ENCODE measurements at regions not wholly inside any gene's neighbourhood (a gene's known extent, or its start where the extent isn't known, plus 50 kb on each side); places are given as distances from the start of the nearest gene placed in this dataset.

DNA sequence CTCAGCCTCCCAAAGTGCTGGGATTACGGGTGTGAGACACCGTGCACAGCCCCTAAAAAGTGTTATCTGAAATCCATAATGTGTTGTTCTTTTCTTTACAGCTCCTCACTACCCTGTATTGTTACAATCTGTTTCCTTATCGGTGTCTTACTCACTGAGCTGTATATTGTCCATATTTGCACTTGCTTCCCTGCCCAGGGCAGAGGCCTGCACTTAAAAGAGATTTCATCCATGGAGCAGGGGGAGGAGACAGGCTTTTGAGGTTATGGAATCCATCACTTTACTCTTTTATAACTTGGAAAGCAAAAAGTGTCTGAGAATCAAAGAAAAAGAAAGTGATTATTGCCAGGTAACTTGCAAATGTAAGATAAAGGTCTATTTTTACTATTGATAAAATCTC is 251.0 kb downstream of the DIO2 start:
- DNase-seq = no peak

DNA sequence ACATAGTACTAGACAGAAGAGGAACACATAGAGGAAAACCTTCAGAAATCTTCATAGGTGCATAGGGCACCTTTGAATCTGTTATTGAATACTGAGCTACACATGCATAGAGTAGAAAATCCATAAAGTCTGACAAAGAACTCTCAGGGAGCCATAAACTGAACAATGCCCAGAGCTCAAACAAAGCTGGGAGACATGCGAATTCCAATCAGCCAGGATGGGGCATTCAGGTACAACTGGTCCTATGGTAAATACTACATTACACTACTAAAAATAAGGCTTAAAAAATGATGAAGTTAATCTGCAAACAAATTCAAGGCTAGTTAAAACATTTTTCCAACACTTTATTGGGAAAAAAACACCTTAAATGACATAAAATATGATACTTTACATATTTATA is 259.7 kb downstream of the DIO2 start:
- no peak for DNase-seq

DNA sequence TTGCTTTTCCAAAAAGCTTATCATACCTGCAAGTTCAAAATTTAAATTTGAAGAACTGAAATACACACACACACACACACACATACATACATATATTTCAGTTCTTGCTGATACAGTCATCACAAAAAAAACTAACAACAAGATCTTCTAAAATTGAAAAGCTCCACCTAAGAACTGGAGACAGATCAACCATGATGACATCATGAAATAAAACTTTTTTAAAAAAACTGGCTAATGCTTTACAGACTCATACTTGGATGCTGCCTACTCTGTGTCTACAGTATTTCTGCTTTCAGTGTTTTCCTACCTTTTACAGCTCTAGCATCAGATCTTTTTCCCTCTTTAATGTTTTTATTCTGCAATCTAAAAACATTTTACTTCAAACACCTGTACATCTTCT is 261.4 kb downstream of the DIO2 start:
- DNase-seq = no peak

DNA sequence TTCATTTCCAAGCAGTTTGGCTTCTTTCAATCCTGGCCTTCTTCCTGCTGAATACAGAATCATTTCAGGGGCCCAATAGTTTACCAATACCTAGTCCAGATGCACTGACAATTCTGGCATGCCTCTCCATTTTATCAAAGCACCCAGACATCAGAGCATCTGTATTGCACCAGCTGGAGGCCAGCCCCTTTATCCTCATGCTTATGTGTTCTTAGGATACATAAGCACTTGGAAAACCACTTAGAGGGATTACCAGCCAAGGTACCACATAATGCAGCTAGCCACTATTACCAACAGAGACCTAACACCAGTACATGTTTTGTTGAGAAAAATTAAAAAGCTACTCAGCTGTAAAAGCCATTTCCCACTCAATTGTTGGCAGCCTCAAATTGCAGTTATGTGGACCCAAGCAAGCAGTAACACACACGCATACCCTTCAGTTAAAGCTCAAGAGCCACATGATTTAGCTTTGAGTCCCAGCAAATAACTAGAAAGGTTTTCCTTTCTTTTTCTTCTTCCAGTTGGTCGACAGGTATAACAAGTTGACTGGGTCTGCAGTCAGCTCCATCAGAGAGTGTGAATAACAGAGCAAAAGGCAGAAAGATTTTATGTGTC is 263.8 kb downstream of the DIO2 start:
- no peak for DNase-seq

DNA sequence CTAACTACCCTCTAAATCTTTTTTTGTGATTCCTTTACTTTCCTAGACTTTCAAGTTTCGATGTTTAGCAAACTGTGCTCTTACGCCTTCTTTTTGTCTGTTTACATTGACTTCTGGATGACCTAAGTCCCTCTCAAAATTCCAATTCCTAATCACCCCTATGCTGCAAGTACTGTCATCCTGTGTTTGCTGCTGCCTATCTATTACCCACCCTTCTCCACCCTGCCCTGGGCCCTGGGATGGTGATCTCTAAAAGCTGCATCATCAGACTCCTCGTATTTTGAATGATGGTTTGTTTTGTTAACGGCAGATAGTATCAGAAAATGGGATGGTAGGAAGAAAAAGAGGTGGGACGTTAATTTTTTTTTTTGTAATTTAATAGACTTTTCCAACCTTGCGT is 272.1 kb downstream of the DIO2 start:
- no peak for DNase-seq

DNA sequence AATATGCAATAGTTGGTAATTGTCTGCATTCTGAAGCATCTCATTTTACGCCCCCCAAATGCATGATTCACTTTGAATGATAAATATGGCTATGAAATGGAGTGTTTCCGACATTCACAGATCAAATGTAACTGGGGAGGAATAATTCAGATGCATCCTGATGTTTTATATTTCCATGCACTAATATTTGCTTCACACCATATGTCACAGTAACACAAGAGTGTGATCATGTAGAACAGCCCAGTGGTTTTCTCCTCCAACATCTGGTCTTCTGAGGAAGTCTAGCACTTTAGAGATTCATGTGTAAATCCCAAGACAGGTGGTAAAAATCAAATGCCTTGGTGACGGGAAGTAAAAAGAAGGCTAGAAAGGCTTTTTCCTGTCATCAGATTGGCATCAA is 273.1 kb downstream of the DIO2 start:
- no peak for DNase-seq

DNA sequence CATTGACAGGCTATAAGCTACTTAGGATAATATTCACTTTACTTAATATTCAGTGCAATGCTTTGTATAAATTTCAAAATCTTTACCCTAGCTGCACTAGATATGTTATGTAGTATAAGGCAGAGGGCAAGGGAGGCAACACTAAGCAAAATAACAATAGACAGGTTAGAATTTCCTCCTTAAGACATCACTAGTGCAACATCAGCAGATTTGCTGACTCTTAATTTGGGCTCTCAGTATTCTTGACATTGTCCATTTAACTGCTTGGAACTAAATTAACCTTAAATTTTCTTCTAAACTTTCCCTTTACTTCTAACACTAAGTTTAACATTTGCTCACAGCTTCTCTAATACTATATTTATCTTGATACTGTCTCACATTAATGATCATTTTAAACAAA is 273.9 kb downstream of the DIO2 start:
- no peak for DNase-seq

DNA sequence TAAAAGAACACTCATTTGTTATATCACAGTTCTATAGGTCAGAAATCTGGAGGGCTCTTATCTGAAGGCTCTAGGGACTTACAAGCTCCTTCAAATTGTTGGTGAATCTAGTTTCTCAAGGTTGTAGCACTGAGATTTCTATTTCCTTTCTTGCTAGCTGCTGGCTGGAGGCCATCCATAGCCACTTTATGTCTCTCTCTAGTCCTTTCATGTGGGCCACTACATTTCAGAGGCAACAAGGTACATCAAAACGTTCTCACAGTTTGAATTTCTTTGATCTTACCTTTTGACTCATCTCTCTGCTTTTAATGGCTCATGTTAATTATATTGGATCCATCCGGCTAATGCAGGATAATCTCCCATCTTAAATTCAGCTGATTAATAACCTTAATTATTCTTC is 286.8 kb downstream of the DIO2 start:
- DNase-seq = no peak

DNA sequence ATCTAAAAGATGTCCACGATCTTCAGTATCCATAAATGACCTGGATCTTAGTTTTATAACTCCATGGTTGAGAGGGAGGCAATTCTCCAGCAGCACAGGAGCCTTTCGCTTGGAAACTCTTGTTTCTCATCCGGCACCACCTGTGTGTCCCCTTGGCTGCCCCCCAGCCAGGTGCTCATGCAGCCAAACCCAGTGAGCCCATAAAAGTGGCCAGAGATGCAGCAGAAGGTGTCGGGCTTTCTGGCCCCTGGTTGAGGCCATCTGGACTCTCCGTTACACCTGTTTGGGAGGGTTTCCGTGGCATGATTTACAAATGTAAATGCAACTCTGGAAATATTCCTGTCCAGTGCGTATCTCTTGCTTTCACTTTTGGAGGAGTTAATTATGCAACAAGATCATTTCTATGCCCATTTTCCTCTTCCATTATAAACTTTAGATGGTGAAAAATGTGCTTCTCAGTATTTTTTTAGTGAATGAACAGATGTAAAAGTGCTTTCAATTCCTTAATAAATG is 291.1 kb downstream of the DIO2 start:
- no peak for DNase-seq
